DLD1 (cell line): ENCODE measurements at regions not wholly inside any gene's neighbourhood (a gene's known extent, or its start where the extent isn't known, plus 50 kb on each side); places are given as distances from the start of the nearest gene placed in this dataset.

Experiments
- in situ Hi-C: cut with HindIII; loops from 2 replicates; pipeline ENCODE4 v1.10.0; 2017; ENCODE audit warnings: low sequenced_read_pairs

DNA sequence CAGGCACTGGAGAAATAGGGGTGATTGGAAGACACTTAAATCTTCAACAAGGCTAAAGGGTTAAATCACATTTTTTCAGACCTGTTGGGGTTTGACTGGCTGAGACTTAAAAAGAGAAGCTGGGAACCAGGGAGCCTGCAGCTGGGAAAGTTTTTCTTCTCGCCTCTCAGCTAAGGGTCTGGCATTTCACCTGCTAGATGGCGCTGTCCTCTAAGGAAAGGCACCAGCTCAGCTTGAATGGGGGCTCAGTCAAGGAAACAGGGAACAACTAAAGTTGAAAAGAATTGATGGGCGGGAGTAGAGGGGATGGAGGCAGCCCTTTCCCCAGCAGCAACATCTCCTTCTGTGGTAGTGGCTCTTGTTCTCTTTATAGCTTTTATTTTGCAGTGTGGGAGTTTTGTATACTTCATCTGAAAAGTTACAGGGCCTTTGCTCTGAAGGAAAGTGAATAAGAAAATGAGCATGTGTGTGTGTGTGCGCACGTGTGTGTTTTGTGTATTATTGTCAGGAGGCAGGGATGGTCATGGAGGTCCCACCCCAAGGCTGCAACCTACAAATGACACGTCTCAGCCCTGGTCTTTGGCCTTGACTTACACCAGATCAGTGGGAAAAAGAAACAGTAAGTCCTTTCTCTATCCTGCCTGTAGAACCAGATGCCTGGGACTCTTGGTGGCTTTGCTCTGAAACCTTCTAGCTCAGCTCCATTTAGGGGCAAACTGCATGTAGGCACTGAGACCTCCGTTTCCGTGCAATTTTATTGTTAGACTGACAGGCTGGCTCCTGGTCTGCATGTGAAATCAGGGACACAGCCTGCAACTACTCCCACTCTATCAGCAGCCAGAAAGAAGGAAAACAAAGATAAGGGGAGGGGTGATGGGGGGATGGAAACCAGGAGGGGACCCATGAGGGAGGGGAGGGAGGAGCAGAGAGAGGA is 316.2 kb upstream of the CLINT1 start:
- in situ Hi-C loops: no loop called here

DNA sequence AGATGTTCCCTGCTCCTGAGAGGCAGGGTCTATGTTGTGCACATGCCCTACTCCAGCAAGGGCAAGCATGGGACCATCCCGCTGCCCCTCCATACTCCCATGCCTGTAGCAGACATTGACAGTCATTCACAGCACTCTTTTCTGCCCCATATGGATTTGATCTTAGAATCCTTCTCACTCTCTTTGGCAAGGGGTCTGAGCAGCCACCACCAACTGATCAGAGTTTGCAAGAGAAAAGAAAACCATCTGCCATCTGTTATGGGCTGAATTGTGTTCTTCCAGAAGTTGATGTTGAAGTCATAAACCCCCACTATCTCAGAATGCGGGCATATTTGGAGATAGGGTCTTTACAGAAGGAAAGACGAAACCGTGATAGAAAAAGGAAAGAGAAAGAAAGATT is 315.1 kb upstream of the CLINT1 start:
- in situ Hi-C loops: no loop called here

DNA sequence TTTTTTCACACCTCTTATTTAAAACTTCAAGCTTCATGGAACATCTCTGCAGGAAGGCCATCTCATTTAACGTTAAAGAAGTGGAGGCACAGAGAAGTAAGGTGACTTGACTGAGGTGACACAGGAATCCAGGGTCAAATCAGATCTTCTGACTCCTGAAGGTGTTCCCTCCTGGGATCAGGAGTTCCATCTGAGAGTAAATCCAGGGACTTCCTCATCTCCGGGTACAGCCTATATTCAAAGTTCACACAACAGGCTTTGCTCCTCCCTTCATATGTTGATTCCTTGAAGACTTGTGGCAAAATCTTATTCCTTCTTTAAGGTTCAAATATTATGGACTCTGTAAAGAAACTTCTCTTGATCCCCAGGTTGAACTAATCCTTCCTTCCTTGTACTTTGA is 313.1 kb upstream of the CLINT1 start:
- in situ Hi-C loops: no loop called here

DNA sequence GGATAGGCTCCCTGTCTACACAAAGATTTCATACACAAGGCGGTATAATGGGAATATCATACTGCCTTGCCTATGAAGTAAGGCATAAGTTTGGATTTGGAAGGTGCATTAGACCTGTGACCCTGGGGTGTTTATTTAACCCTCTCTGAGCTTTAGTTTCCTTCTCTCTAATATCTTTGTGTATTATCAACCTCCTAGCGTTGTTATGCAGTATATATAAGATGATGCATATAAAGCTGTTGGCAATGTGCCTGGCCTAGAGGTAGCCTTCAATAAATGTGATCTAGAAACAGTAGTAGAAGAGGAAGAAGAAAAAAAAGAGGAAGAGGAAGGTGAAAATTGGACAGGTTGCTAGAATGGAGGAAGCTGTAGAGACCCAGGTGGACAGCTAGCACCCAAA is 311.6 kb upstream of the CLINT1 start:
- in situ Hi-C loops: no loop called here

DNA sequence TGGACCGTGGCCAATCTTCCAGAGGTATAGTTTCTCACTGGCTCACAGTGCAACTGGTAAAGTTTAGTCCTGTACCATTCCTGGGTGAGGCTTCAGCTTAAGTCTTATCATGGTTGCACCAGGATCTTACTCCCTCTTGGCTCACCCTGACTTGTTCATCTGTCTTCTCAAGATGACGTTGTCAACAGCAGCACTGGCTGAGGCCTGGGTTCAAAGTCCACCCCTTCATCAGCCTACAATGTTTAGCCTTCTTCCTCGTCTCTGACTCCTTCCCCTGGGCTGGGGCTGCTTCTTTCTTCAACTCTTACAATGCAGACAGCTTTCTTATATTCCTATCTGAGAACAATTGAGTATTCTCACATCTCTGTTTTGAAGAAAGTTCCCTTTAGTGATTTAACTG is 311.1 kb upstream of the CLINT1 start:
- in situ Hi-C loops: no loop called here

DNA sequence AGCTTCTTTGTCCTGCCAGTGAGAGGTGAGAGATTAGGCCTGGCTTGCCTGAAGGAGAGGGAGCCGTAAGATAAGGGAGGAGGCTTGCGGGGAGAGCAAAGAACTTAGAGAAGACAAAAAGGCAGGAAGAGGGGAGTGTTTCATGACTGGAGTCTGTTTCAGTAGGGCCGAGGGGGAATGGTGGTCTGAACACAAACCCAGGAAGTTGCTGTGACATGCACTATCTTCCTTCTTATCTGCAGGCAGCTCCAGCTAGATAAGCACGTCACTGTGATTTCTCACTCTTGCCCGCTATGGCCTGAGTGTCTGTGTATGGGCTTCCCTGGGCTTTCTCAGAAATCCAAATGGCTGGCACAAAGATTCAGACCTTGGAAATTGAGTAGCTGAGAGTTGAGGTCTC is 307.5 kb upstream of the CLINT1 start:
- in situ Hi-C loops: no loop called here

DNA sequence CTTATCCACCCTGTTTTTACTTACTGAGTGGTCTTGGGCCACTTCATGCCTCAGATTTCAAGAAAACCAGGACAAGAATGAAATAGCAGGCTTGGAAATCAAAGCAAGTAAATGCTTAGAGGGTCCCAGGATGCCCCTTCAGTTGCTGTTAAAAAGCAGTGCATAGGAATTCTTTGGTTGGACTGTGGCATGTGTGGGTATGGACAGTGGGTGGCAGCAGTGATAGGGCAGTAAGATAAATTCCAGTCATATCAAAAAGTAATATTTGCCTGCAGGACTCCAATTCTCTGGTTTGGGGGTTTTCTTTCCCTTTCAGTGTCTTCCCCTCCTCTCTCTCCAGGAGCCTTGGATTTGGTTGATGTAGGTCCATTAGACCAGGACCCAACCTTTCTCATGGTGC is 306.7 kb upstream of the CLINT1 start:
- in situ Hi-C loops: no loop called here

DNA sequence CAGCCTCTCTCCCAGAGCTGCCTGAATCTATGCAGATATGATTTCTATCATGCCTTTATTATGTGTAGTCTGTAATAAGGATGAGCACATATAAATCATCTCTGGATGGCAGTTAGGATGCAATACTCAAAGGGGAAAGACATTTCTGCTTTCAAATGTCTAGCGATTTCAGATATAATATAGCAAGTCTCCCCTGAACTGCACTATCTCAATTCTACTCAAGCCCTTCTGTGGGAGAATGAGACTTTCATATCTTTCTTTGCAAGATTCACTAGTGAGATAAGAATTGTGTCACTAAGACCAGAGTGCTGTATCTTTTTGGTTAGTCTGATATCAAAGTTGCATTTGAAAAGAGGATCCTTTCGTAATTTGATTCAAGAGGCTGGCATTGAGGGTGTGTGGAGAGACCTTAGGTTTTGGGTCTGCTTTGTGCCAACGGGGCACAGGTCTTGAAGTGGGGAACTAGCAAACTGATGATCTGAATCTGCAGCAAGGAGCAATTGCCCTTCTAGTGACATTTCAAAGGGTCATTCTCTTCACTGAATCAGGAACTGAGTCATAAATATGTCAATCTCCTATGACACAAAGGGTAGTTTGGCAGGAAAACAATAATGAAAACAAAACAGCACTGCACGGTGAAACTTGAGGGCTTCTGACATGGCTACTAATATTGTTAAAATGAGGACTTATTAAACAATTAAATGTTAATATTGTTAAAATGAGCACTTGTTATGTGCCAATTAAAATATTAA is 305.5 kb upstream of the CLINT1 start:
- in situ Hi-C loops: no loop called here

DNA sequence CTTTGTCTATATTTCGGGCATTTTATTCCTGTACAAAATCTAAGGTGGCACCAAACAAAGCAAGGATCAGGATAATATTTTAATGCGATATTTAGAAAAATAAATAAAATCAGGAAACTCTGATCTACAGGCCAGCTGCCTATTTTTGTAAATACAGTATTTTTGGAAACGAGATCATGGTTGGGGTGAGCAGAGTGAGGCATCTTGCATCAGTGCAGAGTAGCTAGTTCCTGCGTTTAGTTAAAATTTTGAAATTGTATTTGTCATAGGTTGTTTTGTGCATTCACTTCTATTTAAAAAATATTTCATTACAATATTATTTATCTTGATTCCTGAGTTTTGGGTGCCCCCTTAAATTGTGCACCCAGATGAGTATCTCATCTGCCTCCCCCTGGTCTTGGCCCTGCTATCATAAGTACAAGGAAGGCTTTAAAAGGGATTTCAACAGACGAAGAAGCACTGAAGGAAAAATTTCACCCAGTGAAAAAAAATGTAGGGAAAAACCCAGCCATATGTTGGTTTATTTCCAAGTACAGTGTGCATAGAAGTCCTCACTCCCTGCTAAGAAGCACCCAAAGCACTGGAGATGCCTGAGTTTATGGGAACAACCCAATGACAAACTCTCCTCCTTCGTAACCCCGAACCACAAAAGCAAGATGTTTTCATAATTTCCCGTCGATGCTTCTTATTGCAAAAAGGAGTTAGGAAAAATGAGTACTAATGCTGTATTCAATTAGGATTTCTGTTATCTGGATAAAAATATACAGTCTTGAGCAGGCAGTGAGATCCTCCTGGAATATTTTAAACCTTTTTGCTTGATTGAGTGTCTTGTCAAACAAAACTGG is 304.7 kb upstream of the CLINT1 start:
- in situ Hi-C loops: no loop called here

DNA sequence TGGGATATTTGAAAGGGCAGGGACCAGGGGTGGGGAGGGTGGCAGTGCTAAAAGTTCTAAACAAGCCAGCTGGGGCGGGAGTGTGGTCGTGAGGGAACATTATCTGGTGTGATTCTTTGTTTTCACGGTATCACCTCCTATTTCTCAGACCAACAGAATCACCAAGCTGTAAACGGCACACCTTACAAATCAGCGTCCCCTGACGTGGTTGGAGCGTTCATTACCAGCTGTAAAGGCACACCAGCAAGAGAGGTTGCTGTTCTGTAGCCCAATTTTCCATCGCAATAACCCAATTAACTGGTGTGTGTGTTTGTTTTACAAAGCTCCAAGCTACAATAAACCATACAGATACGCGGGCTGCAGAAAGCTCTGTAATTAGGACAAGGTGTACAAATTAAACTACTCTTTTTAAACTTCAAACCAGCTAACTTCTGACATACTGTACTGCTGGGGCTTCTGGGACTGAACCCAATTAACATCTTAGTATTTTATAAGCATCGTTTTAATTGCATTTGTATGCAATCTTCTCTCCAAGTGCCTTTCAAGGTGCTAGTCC is 303.6 kb upstream of the CLINT1 start:
- in situ Hi-C loops: no loop called here

DNA sequence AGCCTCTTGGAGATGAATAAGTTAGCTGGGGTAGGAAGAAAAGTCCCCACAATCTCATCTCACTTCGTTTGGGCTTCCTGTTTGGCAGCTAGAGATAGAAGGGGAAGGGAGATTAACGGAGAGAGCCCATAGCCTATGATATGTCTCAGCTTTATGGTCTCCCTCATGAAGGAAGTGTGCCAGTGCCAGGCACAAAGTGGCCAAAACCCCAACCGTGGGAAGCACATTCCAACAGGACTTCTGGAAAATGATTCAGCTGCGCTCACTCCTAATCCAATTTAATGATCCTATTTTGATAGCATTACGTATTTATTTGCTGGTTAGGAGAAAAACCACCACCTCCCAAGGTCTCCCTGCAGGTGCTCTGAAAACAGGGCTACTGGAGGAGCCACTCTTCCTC is 303.1 kb upstream of the CLINT1 start:
- in situ Hi-C loops: no loop called here

DNA sequence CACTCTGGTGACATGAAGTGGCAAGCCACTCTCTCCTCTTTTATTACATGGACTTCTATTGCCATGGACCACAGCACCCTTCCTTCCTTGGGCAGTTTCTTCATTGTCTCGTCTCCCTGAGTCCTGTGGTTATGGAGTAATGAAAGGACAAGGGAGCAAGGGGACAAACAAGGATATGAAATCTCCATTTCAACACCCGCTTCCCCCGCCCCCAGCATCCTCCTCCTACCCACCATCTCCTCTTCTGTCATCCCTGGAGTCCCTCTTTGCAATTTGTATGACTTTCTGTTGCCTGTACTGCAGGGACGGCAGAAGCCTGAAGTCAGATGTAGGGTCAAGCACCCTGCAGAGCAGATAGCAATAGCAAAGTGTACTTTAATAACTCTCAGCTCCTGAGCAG is 300.7 kb upstream of the CLINT1 start:
- in situ Hi-C loops: no loop called here

DNA sequence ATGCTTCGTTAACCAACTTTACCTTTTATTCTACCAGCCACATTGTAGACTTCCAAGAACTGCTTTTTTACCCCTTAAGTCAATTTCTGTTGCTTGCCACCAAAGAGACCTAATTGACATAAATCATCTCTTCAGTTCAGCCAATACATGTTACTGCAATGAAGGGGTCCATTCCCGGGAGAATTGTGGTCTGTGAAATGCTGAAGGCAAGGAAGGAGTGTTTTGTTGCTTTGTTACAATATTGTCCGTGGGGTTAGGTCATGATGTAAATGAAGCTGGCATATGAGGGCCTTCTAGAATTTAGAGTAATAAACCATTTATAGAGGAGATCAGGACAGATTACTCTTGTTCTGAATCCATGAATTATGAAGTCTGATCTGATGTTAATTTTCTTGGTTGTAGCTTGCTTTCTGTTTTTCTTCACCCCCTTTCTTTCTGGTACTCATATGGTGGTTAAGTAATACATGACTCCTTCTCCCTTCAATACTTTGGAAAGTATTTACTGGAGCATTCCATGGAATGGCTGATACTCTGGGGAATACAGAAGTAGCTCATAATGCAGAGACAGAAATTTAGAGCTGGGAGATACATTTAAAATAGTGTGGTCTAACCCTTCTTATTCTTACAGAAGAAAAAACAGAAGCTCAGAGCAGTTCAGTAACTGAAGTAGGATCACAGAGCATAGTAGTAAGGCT is 297.0 kb upstream of the CLINT1 start:
- in situ Hi-C loops: no loop called here

DNA sequence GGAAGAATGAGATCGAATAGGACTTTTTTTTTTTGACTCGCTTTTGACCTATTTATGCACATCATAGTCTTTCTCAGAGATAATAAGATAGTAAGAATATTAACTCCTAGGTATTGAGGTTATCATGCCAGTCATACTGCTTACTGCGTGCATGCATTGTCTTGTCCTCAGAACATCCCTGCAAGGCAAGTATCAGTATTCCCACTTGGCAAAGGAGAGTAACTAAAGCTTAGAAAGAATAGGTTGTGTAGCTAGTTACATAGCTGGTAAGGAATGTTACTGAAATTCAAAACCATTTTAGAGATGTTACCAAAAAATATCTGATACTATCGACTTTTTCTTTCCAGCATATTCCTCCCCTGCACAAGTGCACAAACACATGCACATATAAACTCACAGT is 296.1 kb upstream of the CLINT1 start:
- in situ Hi-C loops: no loop called here

DNA sequence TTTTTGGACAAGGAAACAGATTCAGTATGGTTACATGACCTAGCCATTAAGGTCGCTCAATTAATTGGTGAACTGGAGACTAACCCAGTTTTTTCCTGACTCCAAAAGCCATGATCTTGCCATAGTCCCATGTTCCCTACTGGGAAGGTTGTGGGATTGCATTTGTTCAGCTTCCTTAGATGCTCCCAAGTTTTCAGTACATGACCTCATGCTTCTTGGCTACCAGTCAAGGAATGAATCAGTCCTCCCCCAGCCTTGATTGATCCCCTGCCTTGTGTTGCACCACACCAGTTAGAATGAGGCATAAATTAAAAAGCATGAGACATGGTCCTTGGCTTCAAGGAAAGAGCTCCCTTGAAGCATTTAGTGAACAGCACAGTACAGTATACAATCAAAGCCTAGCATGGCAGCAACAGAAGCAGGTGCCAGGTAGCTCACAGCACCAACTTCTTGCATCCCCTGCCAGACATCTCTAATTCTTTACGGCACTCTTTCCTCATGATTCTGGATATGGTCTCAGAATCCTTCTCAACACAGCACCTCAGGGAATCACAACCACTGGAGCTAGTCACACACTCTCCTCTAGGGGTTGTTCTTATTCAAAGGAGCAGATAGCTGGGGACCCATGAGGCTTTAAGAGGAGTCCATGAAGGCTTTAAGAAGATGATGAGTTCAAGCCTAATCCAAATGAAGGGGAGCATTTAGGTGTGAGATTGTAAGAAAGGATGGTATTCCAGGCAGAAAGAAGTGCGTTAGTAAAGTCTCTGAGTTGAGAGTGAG is 295.5 kb upstream of the CLINT1 start:
- in situ Hi-C loops: no loop called here

DNA sequence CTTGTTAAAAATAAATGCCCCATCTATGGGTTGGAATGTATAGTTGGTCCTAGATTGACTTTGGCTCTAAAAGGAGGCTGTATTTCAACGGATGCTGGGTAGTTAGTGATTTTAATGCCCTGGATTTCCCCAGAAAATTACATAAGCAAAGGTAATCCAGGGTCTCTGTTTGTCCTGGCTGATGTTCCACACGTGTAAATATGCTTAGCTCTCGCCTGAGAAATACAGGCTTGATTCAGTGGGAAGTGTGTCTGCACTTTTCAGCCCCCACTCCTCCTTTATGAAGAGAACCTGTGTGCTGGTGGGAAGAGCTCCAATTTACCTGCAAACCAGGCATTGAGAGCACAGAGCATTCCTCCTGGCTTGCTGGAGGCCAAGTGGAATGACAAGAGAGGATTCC is 294.6 kb upstream of the CLINT1 start:
- in situ Hi-C loops: no loop called here

DNA sequence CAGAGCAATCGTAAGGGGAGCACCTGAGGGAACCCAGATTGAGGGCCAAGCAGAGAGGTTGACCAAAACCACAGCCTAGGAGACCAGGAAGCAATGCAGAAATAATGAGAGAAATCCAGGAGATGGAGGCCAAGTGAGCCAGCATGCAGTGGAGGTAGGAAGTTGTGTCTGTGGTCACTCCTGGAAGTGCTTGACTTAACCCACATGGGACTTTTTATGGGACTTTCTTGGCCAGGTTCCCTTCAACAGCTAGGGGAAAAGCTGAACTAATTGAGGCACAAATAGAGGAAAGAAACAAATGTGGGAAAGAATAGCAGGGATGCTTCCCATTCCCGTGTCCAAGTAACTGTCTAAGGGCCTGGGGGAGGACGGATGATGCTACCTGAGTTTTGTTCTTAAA is 293.2 kb upstream of the CLINT1 start:
- in situ Hi-C loops: no loop called here

DNA sequence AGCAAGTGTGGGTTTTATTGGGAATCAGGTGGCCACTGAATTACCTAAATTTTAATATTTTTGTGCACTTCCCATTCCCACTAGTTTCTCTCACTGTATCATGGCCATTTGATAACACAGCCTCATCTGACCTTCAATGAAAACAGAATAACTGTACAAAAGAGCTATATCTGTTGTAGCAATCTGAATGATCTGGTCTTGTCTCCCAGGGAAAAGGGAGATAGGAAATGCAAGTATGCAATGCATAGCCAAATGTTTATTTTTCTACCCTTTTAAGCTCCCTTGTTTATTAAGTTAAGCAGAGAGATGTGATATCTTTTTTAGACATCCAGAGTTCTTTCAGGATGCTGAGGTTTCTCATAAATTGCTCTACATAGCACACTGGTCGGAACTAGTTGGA is 288.3 kb upstream of the CLINT1 start:
- in situ Hi-C loops: no loop called here

DNA sequence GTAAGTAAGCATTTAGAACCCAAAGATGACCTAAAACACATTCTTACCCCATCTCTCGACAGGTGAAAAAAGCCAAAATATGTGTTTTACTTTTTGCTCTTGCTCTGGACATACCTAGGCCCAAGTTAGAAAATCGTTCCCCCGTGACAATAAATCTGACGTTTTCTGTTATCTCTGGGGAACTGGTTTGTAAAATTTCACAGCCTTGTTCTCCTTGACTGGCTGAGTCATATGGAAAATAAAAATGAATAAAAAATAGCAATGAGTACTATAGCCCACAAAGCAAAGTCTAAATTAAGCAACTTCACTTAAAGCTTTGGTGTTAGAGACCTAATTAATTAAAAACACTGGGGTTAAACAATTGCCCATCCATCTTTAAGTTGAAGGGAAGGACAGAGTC is 286.9 kb upstream of the CLINT1 start:
- in situ Hi-C loops: no loop called here

DNA sequence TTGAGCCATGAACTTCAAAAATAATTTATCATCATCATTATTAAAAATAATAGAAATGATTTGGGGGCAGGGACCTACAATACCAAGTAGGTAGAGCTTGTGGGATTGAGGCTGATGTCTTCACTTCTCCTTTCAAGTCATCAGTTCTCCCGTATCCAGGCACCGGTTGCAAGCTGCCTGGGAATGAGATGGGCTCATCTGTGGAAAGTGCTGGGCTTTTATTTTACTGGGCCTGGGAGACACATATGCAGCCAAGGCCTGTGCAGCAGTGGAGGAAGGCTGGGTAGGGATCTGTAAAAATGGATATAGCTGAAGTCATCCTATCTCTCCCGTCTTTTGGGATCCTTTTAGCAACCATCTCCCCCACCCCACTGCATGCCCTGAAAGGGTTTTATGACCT is 284.1 kb upstream of the CLINT1 start:
- in situ Hi-C loops: no loop called here
